Astrocyte of the hippocampus (primary cell): ENCODE measurements at regions not wholly inside any gene's neighbourhood (a gene's known extent, or its start where the extent isn't known, plus 50 kb on each side); places are given as distances from the start of the nearest gene placed in this dataset.
A peak's percentile ranks its signal among the peaks of the same experiment; 100 is the strongest.

Experiments used
- DNase-seq: peaks from one replicate; pipeline ENCODE4 v3.0.0; 2011; ENCODE audit warnings: low read depth, low spot score

- no peak for DNase-seq
These were observed 69.1 kb upstream of the SLC7A1 start for GRCh38 chr13:29664591-29664990.

GRCh38 chr13:29654843-29655547 lies 59.5 kb upstream of the SLC7A1 start:
- DNase-seq: peak; percentile 25

GRCh38 chr13:29654384-29654783 lies 58.9 kb upstream of the SLC7A1 start:
- DNase-seq: no peak

- no peak for DNase-seq
These were observed 53.3 kb upstream of the SLC7A1 start for GRCh38 chr13:29648760-29649159.
